ENCODE measurements at regions not wholly inside any gene's neighbourhood (a gene's known extent, or its start where the extent isn't known, plus 50 kb on each side); places are given as distances from the start of the nearest gene placed in this dataset.

GRCh38 chr3:36201546-36201945 lies 178.8 kb upstream of the STAC start:
- no peaks in the 10 kb centered on the region for H3K27me3 ChIP-seq (ENCODE audit: control insufficient read depth, insufficient read depth, low read length)
- H3K9me3 ChIP-seq (replicated peaks; ENCODE audit: low read length): no peaks in the 10 kb centered on the region
- no peaks in the 10 kb centered on the region for H3K36me3 ChIP-seq (ENCODE audit: insufficient read depth, low read length)

GRCh38 chr3:36206956-36207580 lies 173.2 kb upstream of the STAC start:
- Histone ChIP-seq H3K36me3 (ENCODE audit: insufficient read depth, low read length) (no peaks in the 10 kb centered on the region), H3K4me1 (ENCODE audit: control insufficient read depth, insufficient read depth, low read length) (no peaks in the 10 kb centered on the region), H3K9me3 (replicated peaks; ENCODE audit: low read length) (no peaks in the 10 kb centered on the region), H3K4me2 (ENCODE audit: low read length) (no peak overlapping the region), H3K4me3 (ENCODE audit: low read length) (no peak overlapping the region), H3K27me3 (ENCODE audit: control insufficient read depth, insufficient read depth, low read length) (no peaks in the 10 kb centered on the region), H3K9ac (ENCODE audit: low read depth, low read length) (no peak overlapping the region)

More at GRCh38 chr3:36201546-36201945, 178.8 kb upstream of the STAC start:
- Histone ChIP-seq H3K9ac (ENCODE audit: low read depth, low read length) (no peak overlapping the region), H3K4me1 (ENCODE audit: control insufficient read depth, insufficient read depth, low read length) (no peaks in the 10 kb centered on the region), H3K4me3 (ENCODE audit: low read length) (no peak overlapping the region), H3K4me2 (ENCODE audit: low read length) (no peak overlapping the region)

- H3K4me1 ChIP-seq (ENCODE audit: control insufficient read depth, insufficient read depth, low read length): no peaks in the 10 kb centered on the region
- H3K9ac ChIP-seq (ENCODE audit: low read depth, low read length): no peak overlapping the region
- H3K9me3 ChIP-seq (replicated peaks; ENCODE audit: low read length): no peaks in the 10 kb centered on the region
- no peak overlapping the region for H3K4me2 ChIP-seq (ENCODE audit: low read length)
- H3K4me3 ChIP-seq (ENCODE audit: low read length): no peak overlapping the region
- no peaks in the 10 kb centered on the region for H3K36me3 ChIP-seq (ENCODE audit: insufficient read depth, low read length)
- H3K27me3 ChIP-seq (ENCODE audit: control insufficient read depth, insufficient read depth, low read length): no peaks in the 10 kb centered on the region
These were observed 169.3 kb upstream of the STAC start for GRCh38 chr3:36210840-36211651.

GRCh38 chr3:36211652-36211999 lies 168.7 kb upstream of the STAC start:
- Histone ChIP-seq H3K9ac (ENCODE audit: low read depth, low read length) (no peak overlapping the region), H3K4me2 (ENCODE audit: low read length) (no peak overlapping the region), H3K27me3 (ENCODE audit: control insufficient read depth, insufficient read depth, low read length) (no peaks in the 10 kb centered on the region), H3K4me3 (ENCODE audit: low read length) (no peak overlapping the region), H3K9me3 (replicated peaks; ENCODE audit: low read length) (no peaks in the 10 kb centered on the region), H3K4me1 (ENCODE audit: control insufficient read depth, insufficient read depth, low read length) (no peaks in the 10 kb centered on the region), H3K36me3 (ENCODE audit: insufficient read depth, low read length) (no peaks in the 10 kb centered on the region)

- Histone ChIP-seq H3K9me3 (replicated peaks; ENCODE audit: low read length) (no peaks in the 10 kb centered on the region), H3K27me3 (ENCODE audit: control insufficient read depth, insufficient read depth, low read length) (no peaks in the 10 kb centered on the region), H3K9ac (ENCODE audit: low read depth, low read length) (no peak overlapping the region), H3K4me2 (ENCODE audit: low read length) (no peak overlapping the region), H3K36me3 (ENCODE audit: insufficient read depth, low read length) (no peaks in the 10 kb centered on the region), H3K4me3 (ENCODE audit: low read length) (no peak overlapping the region), H3K4me1 (ENCODE audit: control insufficient read depth, insufficient read depth, low read length) (no peaks in the 10 kb centered on the region)
These were observed 168.1 kb upstream of the STAC start for GRCh38 chr3:36212251-36212650.

- H3K36me3 ChIP-seq (ENCODE audit: insufficient read depth, low read length): no peaks in the 10 kb centered on the region
- no peaks in the 10 kb centered on the region for H3K27me3 ChIP-seq (ENCODE audit: control insufficient read depth, insufficient read depth, low read length)
- no peak overlapping the region for H3K9ac ChIP-seq (ENCODE audit: low read depth, low read length)
- no peak overlapping the region for H3K4me3 ChIP-seq (ENCODE audit: low read length)
- no peaks in the 10 kb centered on the region for H3K9me3 ChIP-seq (replicated peaks; ENCODE audit: low read length)
- H3K4me2 ChIP-seq (ENCODE audit: low read length): no peak overlapping the region
- no peaks in the 10 kb centered on the region for H3K4me1 ChIP-seq (ENCODE audit: control insufficient read depth, insufficient read depth, low read length)
These were observed 165.8 kb upstream of the STAC start for GRCh38 chr3:36214460-36214859.

- H3K4me3 ChIP-seq (ENCODE audit: low read length): no peak overlapping the region
These were observed 165.1 kb upstream of the STAC start for GRCh38 chr3:36215241-36215640.

GRCh38 chr3:36219398-36219797 lies 160.9 kb upstream of the STAC start:
- Histone ChIP-seq H3K9me3 (replicated peaks; ENCODE audit: low read length) (no peaks in the 10 kb centered on the region), H3K4me3 (ENCODE audit: low read length) (no peak overlapping the region), H3K4me1 (ENCODE audit: control insufficient read depth, insufficient read depth, low read length) (no peaks in the 10 kb centered on the region), H3K9ac (ENCODE audit: low read depth, low read length) (no peak overlapping the region), H3K36me3 (ENCODE audit: insufficient read depth, low read length) (no peaks in the 10 kb centered on the region), H3K4me2 (ENCODE audit: low read length) (no peak overlapping the region), H3K27me3 (ENCODE audit: control insufficient read depth, insufficient read depth, low read length) (no peaks in the 10 kb centered on the region)

More at GRCh38 chr3:36215241-36215640, 165.1 kb upstream of the STAC start:
- Histone ChIP-seq H3K9me3 (replicated peaks; ENCODE audit: low read length) (no peaks in the 10 kb centered on the region), H3K4me2 (ENCODE audit: low read length) (no peak overlapping the region), H3K36me3 (ENCODE audit: insufficient read depth, low read length) (no peaks in the 10 kb centered on the region), H3K4me1 (ENCODE audit: control insufficient read depth, insufficient read depth, low read length) (no peaks in the 10 kb centered on the region), H3K27me3 (ENCODE audit: control insufficient read depth, insufficient read depth, low read length) (no peaks in the 10 kb centered on the region), H3K9ac (ENCODE audit: low read depth, low read length) (no peak overlapping the region)

- no peaks in the 10 kb centered on the region for H3K4me1 ChIP-seq (ENCODE audit: control insufficient read depth, insufficient read depth, low read length)
- H3K4me2 ChIP-seq (ENCODE audit: low read length): no peak overlapping the region
- no peaks in the 10 kb centered on the region for H3K36me3 ChIP-seq (ENCODE audit: insufficient read depth, low read length)
- H3K9ac ChIP-seq (ENCODE audit: low read depth, low read length): no peak overlapping the region
- no peaks in the 10 kb centered on the region for H3K27me3 ChIP-seq (ENCODE audit: control insufficient read depth, insufficient read depth, low read length)
- H3K4me3 ChIP-seq (ENCODE audit: low read length): no peak overlapping the region
- no peaks in the 10 kb centered on the region for H3K9me3 ChIP-seq (replicated peaks; ENCODE audit: low read length)
These were observed 160.1 kb upstream of the STAC start for GRCh38 chr3:36220173-36220572.

GRCh38 chr3:36221975-36222374 lies 158.3 kb upstream of the STAC start:
- Histone ChIP-seq H3K27me3 (ENCODE audit: control insufficient read depth, insufficient read depth, low read length) (no peaks in the 10 kb centered on the region), H3K4me2 (ENCODE audit: low read length) (no peak overlapping the region), H3K9me3 (replicated peaks; ENCODE audit: low read length) (no peaks in the 10 kb centered on the region), H3K9ac (ENCODE audit: low read depth, low read length) (no peak overlapping the region), H3K4me3 (ENCODE audit: low read length) (no peak overlapping the region), H3K36me3 (ENCODE audit: insufficient read depth, low read length) (no peaks in the 10 kb centered on the region), H3K4me1 (ENCODE audit: control insufficient read depth, insufficient read depth, low read length) (no peaks in the 10 kb centered on the region)

GRCh38 chr3:36227980-36228379 lies 152.3 kb upstream of the STAC start:
- no peaks in the 10 kb centered on the region for H3K27me3 ChIP-seq (ENCODE audit: control insufficient read depth, insufficient read depth, low read length)
- H3K4me3 ChIP-seq (ENCODE audit: low read length): no peak overlapping the region
- no peaks in the 10 kb centered on the region for H3K36me3 ChIP-seq (ENCODE audit: insufficient read depth, low read length)
- H3K9me3 ChIP-seq (replicated peaks; ENCODE audit: low read length): no peaks in the 10 kb centered on the region
- no peaks in the 10 kb centered on the region for H3K4me1 ChIP-seq (ENCODE audit: control insufficient read depth, insufficient read depth, low read length)
- no peak overlapping the region for H3K9ac ChIP-seq (ENCODE audit: low read depth, low read length)
- no peak overlapping the region for H3K4me2 ChIP-seq (ENCODE audit: low read length)

- H3K9me3 ChIP-seq (replicated peaks; ENCODE audit: low read length): no peaks in the 10 kb centered on the region
- no peak overlapping the region for H3K9ac ChIP-seq (ENCODE audit: low read depth, low read length)
- no peak overlapping the region for H3K4me3 ChIP-seq (ENCODE audit: low read length)
- no peak overlapping the region for H3K4me2 ChIP-seq (ENCODE audit: low read length)
- no peaks in the 10 kb centered on the region for H3K4me1 ChIP-seq (ENCODE audit: control insufficient read depth, insufficient read depth, low read length)
- H3K27me3 ChIP-seq (ENCODE audit: control insufficient read depth, insufficient read depth, low read length): no peaks in the 10 kb centered on the region
- no peaks in the 10 kb centered on the region for H3K36me3 ChIP-seq (ENCODE audit: insufficient read depth, low read length)
These were observed 150.8 kb upstream of the STAC start for GRCh38 chr3:36229496-36229895.

All from skeletal muscle satellite cell (primary cell).